ENCODE measurements at regions not wholly inside any gene's neighbourhood (a gene's known extent, or its start where the extent isn't known, plus 50 kb on each side); places are given as distances from the start of the nearest gene placed in this dataset.
"Not testable (repeated sequence)": the region's sequence is repeated elsewhere in the genome, so short reads cannot be mapped to it uniquely, and the experiment has no call there.

DNA sequence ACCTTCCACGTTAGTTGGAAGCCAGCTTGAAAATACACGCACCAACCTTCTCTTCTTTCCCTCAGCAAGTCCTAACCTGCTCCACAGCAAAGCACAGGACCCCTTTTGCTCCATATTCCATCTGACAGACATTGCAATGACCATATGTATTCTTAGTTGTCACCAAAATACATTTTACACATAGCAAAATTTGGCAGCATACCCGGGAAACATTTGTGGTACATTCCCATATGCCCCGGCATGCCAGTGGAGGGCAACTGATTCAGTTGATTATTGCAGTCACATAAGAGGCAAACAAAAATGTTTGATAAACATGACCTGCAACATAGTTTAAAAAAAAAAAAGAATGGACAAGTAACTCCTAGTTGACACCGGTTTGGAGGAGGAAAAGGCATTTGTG is 202.1 kb upstream of the UBE2E3 start:
- TF ChIP-seq, protein P1, sequence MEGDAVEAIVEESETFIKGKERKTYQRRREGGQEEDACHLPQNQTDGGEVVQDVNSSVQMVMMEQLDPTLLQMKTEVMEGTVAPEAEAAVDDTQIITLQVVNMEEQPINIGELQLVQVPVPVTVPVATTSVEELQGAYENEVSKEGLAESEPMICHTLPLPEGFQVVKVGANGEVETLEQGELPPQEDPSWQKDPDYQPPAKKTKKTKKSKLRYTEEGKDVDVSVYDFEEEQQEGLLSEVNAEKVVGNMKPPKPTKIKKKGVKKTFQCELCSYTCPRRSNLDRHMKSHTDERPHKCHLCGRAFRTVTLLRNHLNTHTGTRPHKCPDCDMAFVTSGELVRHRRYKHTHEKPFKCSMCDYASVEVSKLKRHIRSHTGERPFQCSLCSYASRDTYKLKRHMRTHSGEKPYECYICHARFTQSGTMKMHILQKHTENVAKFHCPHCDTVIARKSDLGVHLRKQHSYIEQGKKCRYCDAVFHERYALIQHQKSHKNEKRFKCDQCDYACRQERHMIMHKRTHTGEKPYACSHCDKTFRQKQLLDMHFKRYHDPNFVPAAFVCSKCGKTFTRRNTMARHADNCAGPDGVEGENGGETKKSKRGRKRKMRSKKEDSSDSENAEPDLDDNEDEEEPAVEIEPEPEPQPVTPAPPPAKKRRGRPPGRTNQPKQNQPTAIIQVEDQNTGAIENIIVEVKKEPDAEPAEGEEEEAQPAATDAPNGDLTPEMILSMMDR (conservative IDR thresholded peaks at IDR 0.05; ENCODE audit: control insufficient read depth, insufficient read depth, low read depth, low read length), result no peak
- no peak for DNase-seq (ENCODE audit: low read depth)
- no peak overlapping the region for H3K4me3 ChIP-seq (ENCODE audit: control insufficient read depth, low read depth, low read length)

DNA sequence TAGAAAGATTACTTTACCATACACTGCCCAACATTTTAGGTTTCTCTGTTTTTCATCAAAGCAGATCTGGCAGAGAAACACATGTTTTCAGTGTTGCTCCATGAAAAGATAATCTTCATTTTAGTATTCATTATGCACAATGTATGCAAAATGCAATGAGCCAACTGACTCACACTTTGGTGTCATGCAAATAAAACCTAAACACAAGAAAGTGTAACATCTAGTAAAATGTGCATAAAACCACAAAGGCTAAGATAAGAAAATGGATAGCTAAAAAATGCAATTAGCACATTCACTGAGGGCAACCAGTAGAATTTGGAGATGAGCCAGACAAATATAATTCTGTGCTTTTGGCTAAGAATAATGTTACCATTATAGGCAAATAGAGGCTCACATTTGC is 203.5 kb upstream of the UBE2E3 start:
- no peak overlapping the region for H3K4me3 ChIP-seq (ENCODE audit: control insufficient read depth, low read depth, low read length)
- no peak for DNase-seq (ENCODE audit: low read depth)
- TF ChIP-seq, protein P1 (conservative IDR thresholded peaks at IDR 0.05; ENCODE audit: control insufficient read depth, insufficient read depth, low read depth, low read length), result no peak

- DNase-seq (ENCODE audit: low read depth), result no peak
- TF ChIP-seq, protein P1 (conservative IDR thresholded peaks at IDR 0.05; ENCODE audit: control insufficient read depth, insufficient read depth, low read depth, low read length), result no peak
- H3K4me3 ChIP-seq (ENCODE audit: control insufficient read depth, low read depth, low read length), result no peak overlapping the region
These were observed 204.7 kb upstream of the UBE2E3 start for GRCh38 chr2:180775711-180776110.

GRCh38 chr2:180765316-180765715 is 215.1 kb upstream of the UBE2E3 start:
- not testable (repeated sequence) for H3K4me3 ChIP-seq (ENCODE audit: control insufficient read depth, low read depth, low read length); DNase-seq (ENCODE audit: low read depth)

GRCh38 chr2:180763263-180763989 is 217.0 kb upstream of the UBE2E3 start:
- H3K4me3 ChIP-seq (ENCODE audit: control insufficient read depth, low read depth, low read length), result no peak overlapping the region
- no peak for DNase-seq (ENCODE audit: low read depth)
- TF ChIP-seq, protein P1 (conservative IDR thresholded peaks at IDR 0.05; ENCODE audit: control insufficient read depth, insufficient read depth, low read depth, low read length), result no peak

- H3K4me3 ChIP-seq (ENCODE audit: control insufficient read depth, low read depth, low read length), result no peak overlapping the region
- peak; percentile 85 for DNase-seq (ENCODE audit: low read depth)
- TF ChIP-seq, protein P1 (conservative IDR thresholded peaks at IDR 0.05; ENCODE audit: control insufficient read depth, insufficient read depth, low read depth, low read length), result no peak
These were observed 219.2 kb upstream of the UBE2E3 start for GRCh38 chr2:180761224-180761623.

DNA sequence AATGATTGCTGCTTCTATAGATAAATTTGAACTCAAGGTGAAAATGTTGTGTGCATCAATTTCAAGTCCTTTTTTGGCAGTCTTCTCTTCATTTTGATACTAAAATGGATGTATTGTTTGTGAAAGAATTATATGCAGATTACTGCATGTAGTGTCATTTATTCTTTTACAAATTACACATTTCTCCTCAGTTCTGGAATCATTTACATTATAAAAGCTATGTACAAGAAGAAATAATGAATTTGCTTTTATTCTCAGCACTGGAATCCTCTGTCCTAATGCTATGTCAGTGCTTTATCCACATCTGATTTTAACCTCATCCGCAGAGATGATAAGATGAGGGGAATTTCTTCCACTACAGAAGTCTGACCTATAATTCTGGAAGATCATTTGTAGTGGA is 220.8 kb upstream of the UBE2E3 start:
- H3K4me3 ChIP-seq (ENCODE audit: control insufficient read depth, low read depth, low read length), result no peak overlapping the region
- TF ChIP-seq, protein P1 (conservative IDR thresholded peaks at IDR 0.05; ENCODE audit: control insufficient read depth, insufficient read depth, low read depth, low read length), result no peak
- DNase-seq (ENCODE audit: low read depth), result no peak
